T-cell (primary cell): ENCODE measurements at regions not wholly inside any gene's neighbourhood (a gene's known extent, or its start where the extent isn't known, plus 50 kb on each side); places are given as distances from the start of the nearest gene placed in this dataset.

Experiments used
- ATAC-seq, 4 experiments: fragments of 200-7000 bp in 3 of 4; fragments of 150-1000 bp in 1 of 4; cut with Tn5 transposase; replicated peaks in 1 of 4; 1 replicate in 3 of 4; 2 replicates in 1 of 4; pipeline ENCODE4 v1.10.0; 2021; ENCODE audit warnings: moderate library complexity in 3 of 4, mild to moderate bottlenecking in 2 of 4, moderate number of reproducible peaks in 1 of 4
- CTCF ChIA-PET, 2 donors: fragments of 300-600 bp; sonication (Branson Sonifier 250); formaldehyde crosslinking; loops; one replicate each; lab custom pipeline; 2022; ENCODE audit warnings: antibody characterized with exemption in 2 of 2; lab: Charles Lee
- POLR2A ChIA-PET, 2 donors: fragments of 300-600 bp; sonication (Branson Sonifier 250); formaldehyde crosslinking; loops; one replicate each; lab custom pipeline; 2022; ENCODE audit warnings: antibody characterized with exemption in 2 of 2; lab: Charles Lee
- DNase-seq, 35 experiments: peaks; one replicate each; pipeline versions ENCODE4 v3.0.0 to v3.0.0-alpha.2; 2013 to 2023
- H3K27ac ChIP-seq: one replicate; pipeline ENCODE4 v1.5.1; 2013; ENCODE audit warnings: low read length
- H3K27me3 ChIP-seq, 2 experiments: replicated peaks in 1 of 2; 1 replicate in 1 of 2; 2 replicates in 1 of 2; pipeline versions ENCODE4 v1.6.1 to v1.7.0; 2013; ENCODE audit warnings: low read length in 1 of 2, mixed read lengths in 1 of 2; ENCODE audit not compliant: control insufficient read depth in 2 of 2, insufficient read depth in 2 of 2; ENCODE audit errors: extremely low read depth in 1 of 2
- H3K36me3 ChIP-seq, 2 donors: 1 replicate in 1 of 2; 2 replicates in 1 of 2; pipeline versions ENCODE4 v1.6.1 to v1.7.0; 2013; ENCODE audit warnings: low read length in 1 of 2; ENCODE audit not compliant: control insufficient read depth in 2 of 2, insufficient read depth in 1 of 2; ENCODE audit errors: extremely low read depth in 1 of 2
- H3K4me1 ChIP-seq, 2 experiments: 1 replicate in 1 of 2; 2 replicates in 1 of 2; pipeline versions ENCODE4 v1.6.1 to v1.7.0; 2013; ENCODE audit warnings: low read length in 2 of 2, mixed read lengths in 1 of 2; ENCODE audit not compliant: insufficient read depth in 2 of 2, control insufficient read depth in 1 of 2; ENCODE audit errors: extremely low read depth in 1 of 2
- H3K4me3 ChIP-seq, 2 donors: 1 replicate in 1 of 2; 2 replicates in 1 of 2; pipeline versions ENCODE4 v1.5.1 to v1.7.0; 2013; ENCODE audit warnings: mild to moderate bottlenecking in 2 of 2, low read length in 1 of 2, moderate library complexity in 1 of 2; ENCODE audit not compliant: control insufficient read depth in 1 of 2; ENCODE audit errors: extremely low read depth in 1 of 2
- H3K9me3 ChIP-seq: 2 replicates; pipeline ENCODE4 v1.7.0; 2013
- H3K27ac Mint-ChIP-seq, 2 donors: one replicate each; pipeline ENCODE4 v1.8.0; 2020 to 2021; ENCODE audit warnings: mild to moderate bottlenecking in 2 of 2, mixed read lengths in 2 of 2
- H3K27me3 Mint-ChIP-seq, 2 donors: one replicate each; pipeline ENCODE4 v1.8.0; 2021 to 2022; ENCODE audit warnings: mixed read lengths in 2 of 2
- H3K36me3 Mint-ChIP-seq: one replicate; pipeline ENCODE4 v1.8.0; 2021; ENCODE audit warnings: mixed read lengths
- H3K4me1 Mint-ChIP-seq, 3 donors: one replicate each; pipeline ENCODE4 v1.8.0; 2020 to 2022; ENCODE audit warnings: mixed read lengths in 3 of 3, mild to moderate bottlenecking in 1 of 3
- H3K4me3 Mint-ChIP-seq, 3 donors: one replicate each; pipeline ENCODE4 v1.8.0; 2020 to 2022; ENCODE audit warnings: mild to moderate bottlenecking in 3 of 3, mixed read lengths in 3 of 3, moderate library complexity in 3 of 3
- H3K9me3 Mint-ChIP-seq, 3 donors: one replicate each; pipeline ENCODE4 v1.8.0; 2020 to 2022; ENCODE audit warnings: mixed read lengths in 3 of 3
- WGBS: methylation state at CpG from one replicate; pipeline ENCODE4 v1.1.5; 2013; ENCODE audit warnings: missing lambda C conversion rate; ENCODE audit not compliant: insufficient coverage; 5-methylcytosine and 5-hydroxymethylcytosine counted together

GRCh38 chr17:5902181-5903140 lies 167.7 kb upstream of the WSCD1 start:
- H3K36me3 ChIP-seq: no peaks in the 10 kb centered on the region
- 71% methylated on average over 12 of the region's 19 CpGs for WGBS
- Mint-ChIP-seq H3K4me3 (no peak overlapping the region), H3K36me3 (no peaks in the 10 kb centered on the region), H3K27ac (no peak overlapping the region), H3K4me1 (peaks cover 4 to 9% (median 5%) of the 10 kb centered on the region in 3 donors), H3K9me3 (peaks cover 7 to 21% (median 11%) of the 10 kb centered on the region in 3 donors), H3K27me3 (peaks cover 12 to 23% of the 10 kb centered on the region in 2 donors)
- peaks cover 0 to 27% of the 10 kb centered on the region in 2 experiments for H3K27me3 ChIP-seq
- DNase-seq (no peak), ATAC-seq (no peak)
- H3K4me3 ChIP-seq: no peak overlapping the region
- ChIA-PET CTCF (no interaction called here), POLR2A (no interaction called here)
- H3K4me1 ChIP-seq: peaks cover 0 to 2% of the 10 kb centered on the region in 2 experiments
- H3K27ac ChIP-seq: no peak overlapping the region
- no peaks in the 10 kb centered on the region for H3K9me3 ChIP-seq

- ATAC-seq (no peak), DNase-seq (no peak)
- Mint-ChIP-seq H3K4me3 (no peak overlapping the region), H3K27ac (no peak overlapping the region), H3K36me3 (no peaks in the 10 kb centered on the region), H3K27me3 (peaks cover 4 to 6% of the 10 kb centered on the region in 2 donors), H3K4me1 (no peaks in the 10 kb centered on the region), H3K9me3 (no peaks in the 10 kb centered on the region)
- H3K27ac ChIP-seq: no peak overlapping the region
- H3K4me1 ChIP-seq: no peaks in the 10 kb centered on the region
- H3K27me3 ChIP-seq: peaks cover 0 to 9% of the 10 kb centered on the region in 2 experiments
- H3K4me3 ChIP-seq: no peak overlapping the region
- ChIA-PET POLR2A (no interaction called here), CTCF (no interaction called here)
- no peaks in the 10 kb centered on the region for H3K9me3 ChIP-seq
- 18% methylated on average over 1 of the region's 1 CpG for WGBS
- H3K36me3 ChIP-seq: no peaks in the 10 kb centered on the region
These were observed 158.3 kb upstream of the WSCD1 start for GRCh38 chr17:5911919-5912318.

- no peaks in the 10 kb centered on the region for H3K4me1 Mint-ChIP-seq
- 100% methylated on average over 1 of the region's 7 CpGs for WGBS
- no peaks in the 10 kb centered on the region for H3K9me3 Mint-ChIP-seq
- CTCF ChIA-PET: no interaction called here
- Histone ChIP-seq H3K9me3 (no peaks in the 10 kb centered on the region), H3K4me3 (no peak overlapping the region), H3K4me1 (no peaks in the 10 kb centered on the region), H3K27ac (no peak overlapping the region), H3K27me3 (peaks cover 0 to 15% of the 10 kb centered on the region in 2 experiments), H3K36me3 (no peaks in the 10 kb centered on the region)
- no peak overlapping the region for H3K27ac Mint-ChIP-seq
- no peaks in the 10 kb centered on the region for H3K36me3 Mint-ChIP-seq
- POLR2A ChIA-PET: no interaction called here
- peaks cover 4 to 8% of the 10 kb centered on the region in 2 donors for H3K27me3 Mint-ChIP-seq
- DNase-seq (no peak), ATAC-seq (no peak)
- H3K4me3 Mint-ChIP-seq: no peak overlapping the region
These were observed 157.1 kb upstream of the WSCD1 start for GRCh38 chr17:5913032-5913531.

- peaks cover 0 to 15% of the 10 kb centered on the region in 2 experiments for H3K27me3 ChIP-seq
- Mint-ChIP-seq H3K36me3 (no peaks in the 10 kb centered on the region), H3K4me3 (no peak overlapping the region), H3K4me1 (no peaks in the 10 kb centered on the region), H3K27ac (no peak overlapping the region), H3K27me3 (peaks cover 4 to 9% of the 10 kb centered on the region in 2 donors), H3K9me3 (no peaks in the 10 kb centered on the region)
- H3K27ac ChIP-seq: no peak overlapping the region
- no peaks in the 10 kb centered on the region for H3K36me3 ChIP-seq
- H3K9me3 ChIP-seq: no peaks in the 10 kb centered on the region
- CTCF ChIA-PET: no interaction called here
- DNase-seq (no peak), ATAC-seq (no peak)
- no peaks in the 10 kb centered on the region for H3K4me1 ChIP-seq
- POLR2A ChIA-PET: no interaction called here
- no peak overlapping the region for H3K4me3 ChIP-seq
- WGBS: 93% methylated on average over 1 of the region's 1 CpG
These were observed 156.5 kb upstream of the WSCD1 start for GRCh38 chr17:5913641-5914040.

GRCh38 chr17:5915337-5915736 lies 154.8 kb upstream of the WSCD1 start:
- no peaks in the 10 kb centered on the region for H3K36me3 Mint-ChIP-seq
- H3K4me3 Mint-ChIP-seq: no peak overlapping the region
- WGBS: 61% methylated on average over 2 of the region's 2 CpGs
- ATAC-seq (no peak), DNase-seq (no peak)
- no peaks in the 10 kb centered on the region for H3K36me3 ChIP-seq
- no peaks in the 10 kb centered on the region for H3K9me3 ChIP-seq
- H3K4me1 Mint-ChIP-seq: no peaks in the 10 kb centered on the region
- POLR2A ChIA-PET: no interaction called here
- H3K27ac Mint-ChIP-seq: no peak overlapping the region
- H3K4me3 ChIP-seq: no peak overlapping the region
- no peaks in the 10 kb centered on the region for H3K4me1 ChIP-seq
- peaks cover 0 to 8% of the 10 kb centered on the region in 2 experiments for H3K27me3 ChIP-seq
- no peaks in the 10 kb centered on the region for H3K9me3 Mint-ChIP-seq
- no peak overlapping the region for H3K27ac ChIP-seq
- CTCF ChIA-PET: no interaction called here
- peaks cover 4 to 16% of the 10 kb centered on the region in 2 donors for H3K27me3 Mint-ChIP-seq

GRCh38 chr17:5919089-5919488 lies 151.1 kb upstream of the WSCD1 start:
- ChIA-PET CTCF (interaction anchor here in 1 of 2 donors (0.7 kb wide), 1 partner anchor 178 kb away, joined by 3 read pairs; no protein-coding TSS in a partner anchor), POLR2A (no interaction called here)
- Mint-ChIP-seq H3K4me3 (no peak overlapping the region), H3K9me3 (no peaks in the 10 kb centered on the region), H3K4me1 (no peaks in the 10 kb centered on the region), H3K27ac (no peak overlapping the region), H3K36me3 (no peaks in the 10 kb centered on the region), H3K27me3 (peaks cover 2 to 17% of the 10 kb centered on the region in 2 donors)
- WGBS: 62% methylated on average over 2 of the region's 4 CpGs
- no peak overlapping the region for H3K27ac ChIP-seq
- DNase-seq (no peak), ATAC-seq (no peak)
- peaks cover 0 to 14% of the 10 kb centered on the region in 2 experiments for H3K27me3 ChIP-seq
- no peaks in the 10 kb centered on the region for H3K4me1 ChIP-seq
- no peaks in the 10 kb centered on the region for H3K9me3 ChIP-seq
- no peak overlapping the region for H3K4me3 ChIP-seq
- H3K36me3 ChIP-seq: no peaks in the 10 kb centered on the region
